ENCODE measurements at regions not wholly inside any gene's neighbourhood (a gene's known extent, or its start where the extent isn't known, plus 50 kb on each side); places are given as distances from the start of the nearest gene placed in this dataset.

DNA sequence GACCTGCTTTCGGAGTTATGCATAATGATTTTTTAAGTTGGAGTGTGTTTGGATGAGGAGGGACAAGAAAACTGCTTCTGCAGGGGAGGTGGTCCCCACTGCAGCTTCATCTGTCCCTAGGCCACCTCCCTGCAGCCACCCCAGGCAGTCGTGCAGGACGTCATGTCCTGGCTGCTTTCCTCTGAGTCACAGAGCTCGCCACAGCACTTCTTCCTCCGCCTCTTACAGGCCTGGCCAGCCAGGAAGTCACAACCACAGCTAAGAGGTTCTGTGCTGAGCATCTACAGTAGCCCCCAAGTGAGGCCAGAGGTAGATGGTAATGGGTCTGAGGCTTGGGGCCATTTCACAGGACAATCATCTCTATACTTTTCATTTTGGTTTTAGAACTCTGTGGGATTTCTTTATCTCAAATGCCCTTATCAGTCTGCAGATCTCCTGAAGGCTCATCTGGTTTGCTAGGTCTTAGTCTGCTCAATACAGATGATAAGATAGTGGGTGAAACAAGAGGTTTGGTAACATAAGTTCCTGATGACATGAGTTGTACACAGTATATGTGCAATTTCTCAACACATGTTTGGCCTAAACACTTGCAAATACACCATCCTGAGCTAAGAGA lies 106.4 kb downstream of the ARF6 start:
- DNase-seq (ENCODE audit: low spot score), result peak; percentile 94

- no peak for DNase-seq (ENCODE audit: low spot score)
Observed at GRCh38 chr14:49999826-50000379, 107.0 kb downstream of the ARF6 start.

GRCh38 chr14:50000380-50001150 lies 107.7 kb downstream of the ARF6 start:
- peak; percentile 89 for DNase-seq (ENCODE audit: low spot score)

DNA sequence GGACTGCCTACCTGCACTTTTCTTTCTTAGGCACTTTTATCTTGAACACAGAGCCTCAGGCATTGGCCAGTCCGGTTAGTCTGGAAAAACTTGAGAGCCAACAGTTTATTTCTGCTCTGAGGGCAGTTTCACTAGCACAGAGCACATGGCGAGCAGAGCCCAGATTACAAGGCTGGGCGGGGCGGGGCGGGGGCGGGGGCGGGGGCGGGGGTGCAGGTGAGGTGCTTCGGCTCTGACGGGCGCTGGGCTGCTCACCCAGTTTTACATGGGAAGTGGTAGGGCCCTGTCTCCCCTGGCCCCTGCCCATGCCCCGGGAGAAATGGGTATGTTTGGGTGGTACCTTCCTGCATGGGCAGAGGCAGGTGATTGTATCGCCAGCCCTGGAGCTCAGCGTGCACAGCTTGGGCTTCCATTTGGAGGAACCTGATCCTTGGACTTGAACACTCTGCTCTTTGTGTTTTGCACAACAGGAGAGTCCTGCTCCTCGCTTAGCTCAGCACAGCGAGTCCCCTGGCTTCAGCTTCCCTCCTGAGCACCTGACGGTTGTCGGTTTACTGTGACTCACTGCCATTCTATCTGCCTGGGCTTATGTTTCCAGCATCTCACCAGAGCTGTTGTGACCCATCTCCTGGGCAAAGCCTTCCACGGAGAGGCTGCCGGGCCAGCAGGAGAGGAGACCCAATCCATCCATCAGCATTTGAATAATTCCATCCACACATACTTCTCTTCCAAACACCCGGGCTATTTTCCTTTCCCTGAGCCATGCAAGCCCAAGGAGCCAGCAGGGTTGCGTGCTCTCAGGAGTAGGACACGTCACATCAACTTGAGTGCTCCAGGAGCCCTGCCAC lies 108.5 kb downstream of the ARF6 start:
- peak; percentile 84 for DNase-seq (ENCODE audit: low spot score)

DNA sequence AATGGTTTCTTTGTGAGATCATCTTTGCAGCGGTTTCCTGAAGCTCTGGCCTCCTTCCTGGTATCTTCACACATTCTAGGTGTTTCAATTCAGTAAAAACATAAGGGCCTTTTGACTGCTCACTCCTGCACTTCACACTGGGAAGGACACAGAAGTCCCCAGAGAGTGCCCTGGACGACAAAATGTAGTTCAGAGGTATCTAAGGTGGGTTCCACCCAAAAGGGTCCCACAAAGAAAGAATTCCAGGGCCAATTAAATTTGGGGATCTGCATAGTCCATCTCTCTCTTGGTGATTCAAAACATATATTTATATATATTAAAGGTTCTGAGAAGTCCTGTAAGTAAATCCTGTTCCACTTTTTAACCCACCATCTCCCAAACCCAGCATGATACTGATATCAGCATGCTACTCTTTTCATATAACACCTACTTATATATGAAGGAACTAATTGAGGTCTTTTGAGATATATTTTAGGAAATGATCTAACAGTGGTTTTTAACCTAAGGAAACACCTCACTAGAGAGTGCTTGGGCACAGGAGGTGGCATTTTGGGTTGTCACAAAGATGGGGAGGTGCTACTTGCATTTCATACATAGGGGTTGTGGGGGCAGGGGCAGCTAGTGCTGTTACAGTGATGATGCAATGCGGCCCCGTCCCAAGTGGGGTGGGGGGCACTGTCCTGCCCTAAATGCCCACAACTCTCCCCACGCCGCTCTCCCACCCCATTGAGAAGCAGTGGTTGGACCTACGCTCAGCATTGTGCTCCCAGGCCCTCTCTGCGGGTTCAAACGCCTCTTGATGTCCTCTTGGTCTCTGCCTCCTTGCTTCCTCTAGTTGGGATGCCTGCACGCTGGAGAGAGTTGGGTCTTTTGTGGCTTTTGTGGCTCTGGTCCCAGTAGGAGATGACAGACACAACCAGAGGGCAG lies 109.4 kb downstream of the ARF6 start:
- no peak for DNase-seq (ENCODE audit: low spot score)

- no peak for DNase-seq (ENCODE audit: low spot score)
Observed at GRCh38 chr14:50002926-50003212, 110.0 kb downstream of the ARF6 start.

DNA sequence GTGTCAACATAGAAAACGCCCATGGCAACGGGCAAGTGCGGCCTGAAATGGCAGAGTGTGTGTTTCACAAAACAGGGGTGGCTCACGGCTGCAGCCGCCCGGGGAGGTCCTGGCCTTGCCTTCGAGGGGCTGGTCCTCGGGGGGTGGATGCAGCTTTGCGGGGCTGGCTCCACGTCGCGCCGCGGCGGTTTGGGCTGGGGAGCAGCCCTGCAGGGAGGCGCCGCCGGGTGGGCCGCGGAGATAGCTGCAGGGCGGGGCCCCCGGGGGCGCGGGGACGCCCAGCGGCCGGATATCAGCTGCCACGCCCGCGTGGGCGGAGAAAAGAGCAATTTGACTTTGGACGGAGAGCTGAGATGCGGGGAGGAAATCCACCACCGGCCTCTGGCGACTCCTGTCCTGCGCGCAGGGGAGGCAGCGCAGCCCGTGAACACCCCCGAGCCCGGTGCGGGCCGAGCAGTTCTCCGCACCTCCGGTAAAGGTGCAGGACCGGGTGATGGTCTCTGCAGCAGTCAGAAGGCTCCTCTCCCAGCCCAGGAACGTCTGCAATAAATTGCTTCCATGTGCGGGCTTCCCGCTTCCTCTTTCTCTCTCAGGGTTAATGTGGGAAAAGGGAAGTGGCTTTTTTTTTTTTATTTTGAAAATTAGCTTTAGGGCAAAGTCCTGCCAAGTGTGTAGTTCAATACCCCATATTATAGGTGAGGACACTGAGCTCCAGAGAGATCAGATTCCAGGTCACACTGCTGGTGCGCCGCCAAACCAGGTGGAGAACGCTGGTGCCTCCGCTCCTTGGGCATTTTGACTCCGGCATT lies 110.5 kb downstream of the ARF6 start:
- DNase-seq (ENCODE audit: low spot score), result peak; percentile 36

GRCh38 chr14:50006141-50006540 lies 110.2 kb downstream of the VCPKMT start:
- DNase-seq (ENCODE audit: low spot score), result no peak

GRCh38 chr14:50007123-50007903 lies 109.1 kb downstream of the VCPKMT start:
- DNase-seq (ENCODE audit: low spot score), result no peak

GRCh38 chr14:50008562-50008961 lies 107.8 kb downstream of the VCPKMT start:
- DNase-seq (ENCODE audit: low spot score), result no peak

- DNase-seq (ENCODE audit: low spot score), result no peak
Observed at GRCh38 chr14:50008974-50009373, 107.4 kb downstream of the VCPKMT start.

GRCh38 chr14:50010752-50011151 lies 105.6 kb downstream of the VCPKMT start:
- DNase-seq (ENCODE audit: low spot score), result no peak

DNA sequence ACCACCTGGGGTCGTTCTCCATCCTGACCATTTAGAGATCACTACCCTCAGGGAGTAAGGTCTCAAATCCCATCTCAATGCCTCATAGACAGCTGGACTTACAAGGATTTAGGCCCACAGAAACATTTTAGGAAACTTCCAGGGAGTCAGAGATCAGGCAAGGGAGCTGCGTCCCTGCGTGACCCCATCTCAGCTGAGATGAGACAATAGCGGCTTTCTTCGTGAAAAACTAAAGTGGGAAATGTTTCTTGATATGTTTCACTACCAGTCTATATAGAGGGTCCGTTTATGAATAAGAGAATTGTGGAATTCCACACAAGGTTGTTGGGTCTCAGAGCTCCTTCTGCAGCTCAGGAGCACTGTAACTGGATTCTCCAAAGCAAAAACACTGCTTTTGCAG lies 105.1 kb downstream of the VCPKMT start:
- DNase-seq (ENCODE audit: low spot score), result no peak

- no peak for DNase-seq (ENCODE audit: low spot score)
Observed at GRCh38 chr14:50012644-50013043, 103.7 kb downstream of the VCPKMT start.

DNA sequence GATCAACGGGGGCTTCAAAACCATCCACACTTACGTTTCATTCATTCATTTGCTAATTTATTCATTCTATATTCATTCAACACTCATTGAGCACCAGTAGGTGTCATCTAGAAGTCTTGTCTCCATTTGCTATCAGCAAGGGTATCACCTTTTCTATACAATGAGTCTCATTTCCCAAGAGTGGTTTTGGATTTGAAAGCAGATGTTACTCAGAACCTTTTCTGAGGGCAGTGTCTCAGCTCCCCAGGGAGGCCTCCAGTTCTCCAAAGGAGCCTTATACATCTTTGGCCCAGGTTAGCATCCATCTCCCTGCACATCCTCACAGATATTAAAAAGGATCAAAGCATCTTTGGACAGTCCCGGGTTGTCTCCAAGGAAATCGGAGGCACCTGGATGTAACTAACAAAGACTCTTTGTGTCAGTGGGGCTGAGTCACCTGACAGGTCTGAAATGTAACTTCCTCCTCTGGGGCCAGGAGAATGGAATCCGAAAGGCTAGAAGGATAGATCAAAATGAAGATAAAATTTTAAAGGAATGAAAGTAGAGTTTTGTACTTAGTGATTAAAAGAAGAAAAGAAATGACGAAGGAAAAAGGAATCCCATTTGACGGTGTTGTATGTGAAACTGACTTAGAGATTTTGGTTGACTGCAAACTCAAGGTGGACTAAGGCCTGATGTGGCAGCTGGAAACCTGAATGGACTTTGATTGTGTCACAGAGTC lies 103.0 kb downstream of the VCPKMT start:
- no peak for DNase-seq (ENCODE audit: low spot score)

GRCh38 chr14:50013934-50014333 lies 102.4 kb downstream of the VCPKMT start:
- no peak for DNase-seq (ENCODE audit: low spot score)

- DNase-seq (ENCODE audit: low spot score), result no peak
Observed at GRCh38 chr14:50014809-50015430, 101.5 kb downstream of the VCPKMT start.

DNA sequence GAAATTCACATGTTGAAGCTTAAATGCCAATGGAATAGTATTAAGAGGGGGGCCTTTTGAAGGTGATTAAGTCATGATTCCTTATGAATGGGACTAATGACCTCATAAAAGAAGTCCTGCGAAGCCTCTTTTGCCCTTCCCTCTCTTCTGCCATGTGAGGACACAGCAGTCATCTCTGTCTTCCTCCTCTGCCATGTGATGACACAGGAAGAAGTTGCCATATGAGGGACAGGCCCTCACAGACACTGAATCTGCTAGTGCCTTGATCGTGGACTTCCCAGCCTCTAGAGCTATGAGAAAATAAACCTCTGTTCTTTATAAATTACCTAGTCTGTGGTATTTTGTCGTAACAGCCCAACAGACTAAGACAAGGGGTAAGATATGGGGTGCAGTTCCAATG lies 100.7 kb downstream of the VCPKMT start:
- no peak for DNase-seq (ENCODE audit: low spot score)
